Neural progenitor cell (in vitro differentiated cells): ENCODE measurements at regions not wholly inside any gene's neighbourhood (a gene's known extent, or its start where the extent isn't known, plus 50 kb on each side); places are given as distances from the start of the nearest gene placed in this dataset.

ENCODE experiments used
- DNase-seq: peaks from one replicate; pipeline ENCODE4 v3.0.0-alpha.2; 2016; ENCODE audit warnings: low spot score
- H2AFZ ChIP-seq: fragments of 200-600 bp; sonication (generic); replicated peaks from 2 replicates; pipeline ENCODE4 v1.6.1; 2016; ENCODE audit warnings: antibody characterized with exemption
- H3F3A ChIP-seq: fragments of 200-600 bp; sonication (generic); 2 replicates; pipeline ENCODE4 v1.6.1; 2016; ENCODE audit warnings: antibody characterized with exemption, low read depth
- H3K27ac ChIP-seq: fragments of 200-600 bp; sonication (generic); 2 replicates; pipeline ENCODE4 v1.5.1; 2016; ENCODE audit warnings: mild to moderate bottlenecking
- H3K27me3 ChIP-seq: fragments of 200-600 bp; sonication (generic); 2 replicates; pipeline ENCODE4 v1.6.1; 2016; ENCODE audit warnings: mild to moderate bottlenecking, moderate library complexity
- H3K36me3 ChIP-seq: fragments of 200-600 bp; sonication (generic); 2 replicates; pipeline ENCODE4 v1.5.1; 2016
- H3K4me1 ChIP-seq: fragments of 200-600 bp; sonication (generic); 2 replicates; pipeline ENCODE4 v1.6.1; 2016; ENCODE audit warnings: mixed run types
- H3K4me2 ChIP-seq: fragments of 200-600 bp; sonication (generic); 2 replicates; pipeline ENCODE4 v1.6.1; 2016
- H3K4me3 ChIP-seq: fragments of 200-600 bp; sonication (generic); 2 replicates; pipeline ENCODE4 v1.5.1; 2016
- H3K79me2 ChIP-seq: fragments of 200-600 bp; sonication (generic); 2 replicates; pipeline ENCODE4 v1.6.1; 2016; ENCODE audit warnings: low read depth
- H3K9ac ChIP-seq: fragments of 200-600 bp; sonication (generic); 2 replicates; pipeline ENCODE4 v1.6.1; 2016
- H3K9me3 ChIP-seq: fragments of 200-600 bp; sonication (generic); 2 replicates; pipeline ENCODE4 v1.5.1; 2016; ENCODE audit warnings: low read depth
- H4K20me1 ChIP-seq: fragments of 200-600 bp; sonication (generic); 2 replicates; pipeline ENCODE4 v1.6.1; 2016; ENCODE audit warnings: low read depth
- H3K27ac Mint-ChIP-seq: 3 replicates; pipeline ENCODE4 v1.8.0; 2021; ENCODE audit warnings: mixed read lengths
- H3K27me3 Mint-ChIP-seq: 2 replicates; pipeline ENCODE4 v1.8.0; 2022; ENCODE audit warnings: low read depth, mild to moderate bottlenecking, inconsistent platforms, moderate library complexity, mixed read lengths; ENCODE audit not compliant: insufficient read depth
- H3K36me3 Mint-ChIP-seq: 3 replicates; pipeline ENCODE4 v1.8.0; 2021; ENCODE audit warnings: mixed read lengths
- H3K4me1 Mint-ChIP-seq: 3 replicates; pipeline ENCODE4 v1.8.0; 2021; ENCODE audit warnings: mixed read lengths
- H3K4me3 Mint-ChIP-seq: 3 replicates; pipeline ENCODE4 v1.8.0; 2021; ENCODE audit warnings: mild to moderate bottlenecking, moderate library complexity, mixed read lengths
- H3K9me3 Mint-ChIP-seq: 3 replicates; pipeline ENCODE4 v1.8.0; 2020; ENCODE audit warnings: mixed read lengths
- CTCF ChIP-seq: fragments of 200-600 bp; sonication (generic); IDR thresholded peaks from 2 replicates; pipeline ENCODE4 v1.5.1; 2017; ENCODE audit warnings: antibody characterized with exemption, mild to moderate bottlenecking
- EZH2 ChIP-seq: fragments of 200-600 bp; sonication (generic); IDR thresholded peaks from 2 replicates; pipeline ENCODE4 v1.6.1; 2017; ENCODE audit warnings: antibody characterized with exemption, mild to moderate bottlenecking, moderate library complexity
- EZH2phosphoT487 ChIP-seq: fragments of 200-600 bp; sonication (generic); IDR thresholded peaks from 2 replicates; pipeline ENCODE4 v1.6.1; 2017; ENCODE audit warnings: antibody characterized with exemption

- Mint-ChIP-seq H3K4me3 (no peak overlapping the region), H3K27me3 (no peaks in the 10 kb centered on the region), H3K36me3 (no peaks in the 10 kb centered on the region), H3K27ac (peak overlapping the region; percentile 7), H3K9me3 (no peaks in the 10 kb centered on the region), H3K4me1 (peaks cover 29% of the 10 kb centered on the region)
- no peak overlapping the region for H3K4me2 ChIP-seq
- TF ChIP-seq CTCF (no peak), EZH2phosphoT487 (no peak), EZH2 (no peak)
- no peaks in the 10 kb centered on the region for H3K79me2 ChIP-seq
- H3K27ac ChIP-seq = no peak overlapping the region
- H3K9me3 ChIP-seq = no peaks in the 10 kb centered on the region
- no peaks in the 10 kb centered on the region for H3F3A ChIP-seq
- H4K20me1 ChIP-seq = no peaks in the 10 kb centered on the region
- H3K36me3 ChIP-seq = no peaks in the 10 kb centered on the region
- H3K4me1 ChIP-seq = no peaks in the 10 kb centered on the region
- peak overlapping the region; percentile 96 for H2AFZ ChIP-seq
- DNase-seq = no peak
- H3K4me3 ChIP-seq = no peak overlapping the region
- H3K9ac ChIP-seq = no peak overlapping the region
- no peaks in the 10 kb centered on the region for H3K27me3 ChIP-seq
Observed at GRCh38 chr5:54844266-54844665, 141.1 kb downstream of the ESM1 start.

- H3K27ac Mint-ChIP-seq = no peak overlapping the region
- no peak for TF ChIP-seq EZH2phosphoT487
- no peak for TF ChIP-seq CTCF
- TF ChIP-seq EZH2 = no peak
- no peak overlapping the region for H3K4me2 ChIP-seq
- H3K4me3 Mint-ChIP-seq = no peak overlapping the region
- H3K4me3 ChIP-seq = no peak overlapping the region
- H3K4me1 Mint-ChIP-seq = peaks cover 35% of the 10 kb centered on the region
- no peaks in the 10 kb centered on the region for H4K20me1 ChIP-seq
- no peaks in the 10 kb centered on the region for H3K36me3 Mint-ChIP-seq
- no peaks in the 10 kb centered on the region for H3K36me3 ChIP-seq
- no peak for DNase-seq
- H3K4me1 ChIP-seq = peaks cover 2% of the 10 kb centered on the region
- H3K9me3 ChIP-seq = no peaks in the 10 kb centered on the region
- no peaks in the 10 kb centered on the region for H3K79me2 ChIP-seq
- H3F3A ChIP-seq = no peaks in the 10 kb centered on the region
- H3K27ac ChIP-seq = no peak overlapping the region
- no peaks in the 10 kb centered on the region for H3K27me3 Mint-ChIP-seq
- H3K9ac ChIP-seq = no peak overlapping the region
- no peaks in the 10 kb centered on the region for H3K27me3 ChIP-seq
- H2AFZ ChIP-seq = no peak overlapping the region
- no peaks in the 10 kb centered on the region for H3K9me3 Mint-ChIP-seq
Observed at GRCh38 chr5:54841481-54841880, 143.9 kb downstream of the ESM1 start.

GRCh38 chr5:54838843-54839242 lies 146.6 kb downstream of the ESM1 start:
- Histone ChIP-seq H3K79me2 (no peaks in the 10 kb centered on the region), H3K4me2 (no peak overlapping the region), H3K27ac (no peak overlapping the region), H3K9ac (no peak overlapping the region), H3K36me3 (no peaks in the 10 kb centered on the region), H3K4me1 (peaks cover 6% of the 10 kb centered on the region), H3F3A (no peaks in the 10 kb centered on the region), H3K27me3 (no peaks in the 10 kb centered on the region), H4K20me1 (no peaks in the 10 kb centered on the region), H3K4me3 (no peak overlapping the region), H3K9me3 (no peaks in the 10 kb centered on the region), H2AFZ (no peak overlapping the region)
- Mint-ChIP-seq H3K27me3 (no peaks in the 10 kb centered on the region), H3K4me3 (no peak overlapping the region), H3K36me3 (no peaks in the 10 kb centered on the region), H3K4me1 (peaks cover 22% of the 10 kb centered on the region), H3K9me3 (no peaks in the 10 kb centered on the region), H3K27ac (no peak overlapping the region)
- TF ChIP-seq CTCF (no peak), EZH2 (no peak), EZH2phosphoT487 (no peak)
- no peak for DNase-seq

- no peaks in the 10 kb centered on the region for H3K36me3 Mint-ChIP-seq
- no peak overlapping the region for H3K27ac Mint-ChIP-seq
- Histone ChIP-seq H3K27me3 (no peaks in the 10 kb centered on the region), H3F3A (no peaks in the 10 kb centered on the region), H3K9me3 (no peaks in the 10 kb centered on the region), H3K27ac (no peak overlapping the region), H3K4me2 (no peak overlapping the region), H3K4me3 (no peak overlapping the region), H4K20me1 (no peaks in the 10 kb centered on the region), H2AFZ (no peak overlapping the region), H3K36me3 (no peaks in the 10 kb centered on the region), H3K9ac (no peak overlapping the region), H3K4me1 (peaks cover 6% of the 10 kb centered on the region), H3K79me2 (no peaks in the 10 kb centered on the region)
- H3K27me3 Mint-ChIP-seq = no peaks in the 10 kb centered on the region
- no peaks in the 10 kb centered on the region for H3K9me3 Mint-ChIP-seq
- no peak for DNase-seq
- H3K4me1 Mint-ChIP-seq = peaks cover 28% of the 10 kb centered on the region
- TF ChIP-seq EZH2phosphoT487 (no peak), EZH2 (no peak), CTCF (no peak)
- no peak overlapping the region for H3K4me3 Mint-ChIP-seq
Observed at GRCh38 chr5:54837981-54838380, 147.4 kb downstream of the ESM1 start.
